GM18909 (cell line): ENCODE measurements at regions not wholly inside any gene's neighbourhood (a gene's known extent, or its start where the extent isn't known, plus 50 kb on each side); places are given as distances from the start of the nearest gene placed in this dataset.
"Not testable (repeated sequence)": the region's sequence is repeated elsewhere in the genome, so short reads cannot be mapped to it uniquely, and the experiment has no call there.

ENCODE experiments used
- ATAC-seq: cut with Tn5 transposase; IDR thresholded peaks from one replicate; pipeline ENCODE4 v1.9.1; 2021; ENCODE audit warnings: mild to moderate bottlenecking; ENCODE audit not compliant: unreplicated experiment, poor library complexity

DNA sequence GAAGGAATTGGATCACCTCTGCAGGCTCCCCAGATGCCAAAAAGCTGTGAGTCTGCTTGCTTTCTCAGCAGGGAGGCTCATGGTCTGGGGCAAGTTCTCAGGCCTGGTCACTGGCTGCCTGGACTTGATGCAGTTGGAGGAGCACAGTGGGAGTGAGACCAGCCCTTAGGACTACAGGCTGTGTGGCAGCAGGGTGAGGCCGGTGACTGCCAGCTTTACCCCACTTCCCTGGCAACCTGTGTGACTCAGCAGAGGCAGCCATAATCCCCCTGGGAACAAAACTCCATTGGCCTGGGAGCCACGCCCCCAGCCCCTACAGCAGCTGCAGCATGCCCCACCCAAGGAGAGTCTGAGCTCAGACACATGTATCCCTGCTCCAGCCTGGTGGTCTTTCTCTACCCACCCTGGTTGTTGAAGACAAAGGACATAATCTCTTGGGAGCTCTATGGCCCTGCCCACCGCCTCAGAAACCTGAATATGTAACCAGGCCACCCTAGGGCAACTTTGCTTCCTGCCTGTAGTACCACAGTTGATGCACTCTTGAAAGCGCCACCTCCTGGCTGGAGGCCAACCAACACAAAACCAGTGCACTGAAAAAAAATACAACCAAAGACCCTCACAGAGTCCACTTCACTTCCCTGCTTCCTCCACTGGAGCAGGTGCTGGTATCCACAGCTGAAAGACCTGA, 106.8 kb upstream of the SPATS2L start:
- ATAC-seq = no peak

DNA sequence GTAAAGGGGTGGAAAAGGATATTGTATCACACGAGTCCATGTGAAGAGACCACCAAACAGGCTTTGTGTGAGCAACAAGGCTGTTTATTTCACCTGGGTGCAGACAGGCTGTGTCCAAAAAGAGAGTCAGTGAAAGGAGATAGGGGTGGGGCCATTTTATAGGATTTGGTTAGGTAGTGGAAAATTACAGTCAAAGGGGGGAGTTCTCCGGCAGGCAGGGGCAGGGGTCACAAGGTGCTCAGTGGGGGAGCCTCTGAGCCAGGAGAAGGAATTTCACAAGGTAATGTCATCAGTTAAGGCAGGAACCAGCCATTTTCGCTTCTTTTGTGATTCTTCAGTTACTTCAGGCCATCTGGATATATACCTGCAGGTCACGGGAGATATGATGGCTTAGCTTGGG, 104.7 kb upstream of the SPATS2L start:
- ATAC-seq = not testable (repeated sequence)

DNA sequence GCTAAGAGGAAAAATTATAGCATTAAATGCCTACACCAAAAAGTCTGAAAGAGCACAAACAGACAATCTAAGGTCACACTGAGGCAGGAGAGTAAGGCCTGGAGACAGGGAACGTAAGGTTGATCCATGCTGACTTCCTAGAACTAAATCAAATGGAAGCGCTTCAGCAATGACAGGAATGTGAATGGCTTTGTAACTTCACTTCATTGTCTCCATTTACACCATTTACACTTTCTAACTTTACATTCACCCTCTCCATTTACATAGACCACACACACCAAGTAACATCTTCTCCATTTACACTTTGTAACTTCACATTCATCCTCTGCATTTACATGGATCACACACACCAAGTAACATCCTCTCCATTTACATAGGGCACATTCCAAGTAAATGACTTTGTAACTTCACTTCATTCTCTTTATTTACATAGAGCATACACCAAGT, 103.1 kb upstream of the SPATS2L start:
- ATAC-seq = no peak

DNA sequence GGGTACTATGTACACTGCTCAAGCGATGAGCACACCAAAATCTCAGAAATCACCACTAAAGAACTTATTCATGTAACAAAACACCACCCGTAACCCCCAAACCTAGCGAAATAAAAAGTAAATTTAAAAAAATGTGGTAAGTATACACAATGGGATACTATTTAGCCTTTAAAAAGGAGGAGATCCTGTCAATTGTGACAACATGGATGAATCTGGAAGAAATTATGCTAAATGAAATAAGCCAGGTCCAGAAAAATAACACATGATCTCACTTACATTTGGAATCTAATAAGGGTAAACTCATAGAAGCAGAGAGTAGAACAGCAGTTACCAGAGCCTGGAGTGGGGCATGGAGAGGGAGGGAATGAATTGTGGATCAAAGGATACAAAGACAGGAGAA, 98.5 kb upstream of the SPATS2L start:
- no peak for ATAC-seq

DNA sequence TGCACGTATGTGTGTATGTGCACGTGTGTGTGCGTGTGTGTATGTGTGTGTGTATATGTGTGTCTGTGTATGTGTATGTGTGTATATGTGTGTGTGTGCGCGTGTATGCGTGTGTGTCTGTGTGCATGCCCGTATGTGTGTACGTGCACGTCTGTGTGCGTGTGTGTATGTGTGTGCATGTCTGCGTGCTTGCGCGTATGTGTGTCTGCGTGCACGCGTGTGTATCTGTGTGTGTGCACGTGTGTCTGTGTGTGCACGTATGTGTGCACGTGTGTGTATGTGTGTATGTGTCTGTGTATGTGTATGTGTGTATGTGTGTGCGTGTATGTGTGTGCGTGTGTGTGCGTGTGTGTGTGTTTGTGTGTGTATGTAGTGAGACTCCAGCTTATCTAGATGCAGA, 97.5 kb upstream of the SPATS2L start:
- no peak for ATAC-seq

DNA sequence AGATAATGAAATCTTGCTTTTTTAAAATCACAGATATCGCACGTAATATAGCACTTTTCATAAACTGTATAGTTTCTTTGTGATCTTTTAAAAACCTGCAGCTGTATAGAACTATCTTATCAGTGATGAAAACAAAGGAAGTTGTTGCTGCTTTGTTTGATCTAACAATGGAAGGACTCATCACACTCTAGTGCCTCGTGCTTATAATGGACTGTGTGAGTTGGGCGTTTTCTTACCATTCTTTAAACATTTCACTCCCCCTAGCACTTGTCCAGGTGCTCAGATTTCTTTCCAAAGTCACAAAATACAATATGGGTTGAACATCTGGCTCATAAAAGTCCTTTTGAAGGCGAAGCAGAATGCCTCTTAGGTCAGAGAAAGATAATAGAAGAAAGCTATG, 94.8 kb upstream of the SPATS2L start:
- no peak for ATAC-seq

DNA sequence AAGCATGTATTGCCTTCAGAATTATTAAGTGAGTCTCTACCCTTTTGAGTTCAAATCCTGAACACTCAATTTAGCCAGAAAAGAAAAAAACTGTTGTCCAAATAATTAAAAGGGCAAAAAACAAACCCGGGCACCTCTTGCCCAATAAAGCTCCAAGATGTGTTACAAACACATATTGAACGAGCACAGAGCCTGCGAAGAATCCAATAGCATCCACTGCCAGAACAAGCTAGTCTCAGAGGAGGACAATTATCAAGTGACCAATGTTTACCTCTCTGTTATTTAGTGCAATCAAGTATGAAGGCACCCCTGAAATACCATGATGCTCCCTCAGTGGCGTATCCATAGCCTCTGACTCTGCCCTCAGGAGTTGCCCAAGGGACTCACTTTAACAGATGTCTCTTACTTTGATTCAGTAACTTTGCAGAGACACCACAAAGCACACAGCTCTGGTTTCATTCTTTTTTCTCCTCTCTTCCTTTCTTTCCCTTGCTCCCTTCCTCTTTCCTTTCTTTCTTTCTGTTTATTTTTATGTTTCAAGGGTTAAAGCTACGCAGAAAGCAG, 93.5 kb upstream of the SPATS2L start:
- ATAC-seq = no peak

DNA sequence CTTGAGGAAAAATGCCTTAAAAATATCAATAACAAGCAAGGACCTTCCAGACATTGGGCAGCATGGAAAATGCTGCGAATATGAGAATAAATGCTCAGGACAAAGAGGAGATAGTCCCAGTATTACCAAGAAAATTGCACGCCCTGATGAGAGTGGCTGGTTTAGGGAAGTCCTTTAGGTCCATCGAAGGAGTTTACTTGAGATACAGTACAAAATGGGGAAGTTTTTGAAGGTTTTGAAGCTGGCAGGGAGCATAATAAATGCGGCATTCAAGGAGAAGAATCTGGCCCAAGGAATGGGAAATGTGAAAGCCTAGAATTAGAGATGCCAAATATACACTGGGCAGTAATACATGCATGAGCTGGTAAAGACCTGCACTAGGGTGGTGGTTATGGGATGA, 90.2 kb upstream of the SPATS2L start:
- no peak for ATAC-seq

DNA sequence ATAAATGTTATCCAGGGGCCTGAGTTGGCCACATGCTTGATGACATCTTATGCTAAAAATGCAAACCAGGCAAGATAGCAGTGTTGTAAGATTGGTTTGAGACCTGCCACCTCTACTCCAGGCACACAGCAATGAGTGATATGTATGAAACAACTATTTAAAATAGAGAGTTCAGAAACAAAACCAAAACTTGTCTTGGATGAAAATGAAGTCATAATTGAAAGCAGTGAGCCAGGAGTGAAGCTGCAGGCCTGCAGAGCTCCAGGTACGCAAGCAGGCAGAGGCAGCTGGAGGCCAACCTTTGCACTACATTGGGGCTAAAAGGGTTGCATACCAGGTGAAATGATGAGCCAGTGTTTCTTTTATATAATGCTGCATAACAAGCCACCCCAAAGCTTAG, 89.2 kb upstream of the SPATS2L start:
- ATAC-seq = no peak

DNA sequence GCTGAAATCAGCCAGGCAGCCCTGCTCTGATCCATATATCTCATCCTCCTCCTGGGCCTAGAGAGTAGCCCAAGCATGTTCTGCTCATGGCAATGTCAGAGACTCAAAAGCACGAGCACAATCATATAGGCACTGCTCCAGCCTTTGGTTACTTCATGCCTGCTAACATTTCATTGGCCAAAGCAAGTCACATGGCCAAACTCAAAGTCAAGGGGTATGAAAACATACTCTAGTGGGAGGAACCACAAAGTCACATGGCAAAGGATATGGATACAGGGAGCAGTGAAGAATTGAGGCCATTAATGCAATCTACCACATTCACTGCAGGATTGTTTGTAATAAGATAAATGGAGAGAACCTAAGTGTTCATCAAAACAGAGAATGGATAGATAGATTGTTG, 87.8 kb upstream of the SPATS2L start:
- no peak for ATAC-seq

DNA sequence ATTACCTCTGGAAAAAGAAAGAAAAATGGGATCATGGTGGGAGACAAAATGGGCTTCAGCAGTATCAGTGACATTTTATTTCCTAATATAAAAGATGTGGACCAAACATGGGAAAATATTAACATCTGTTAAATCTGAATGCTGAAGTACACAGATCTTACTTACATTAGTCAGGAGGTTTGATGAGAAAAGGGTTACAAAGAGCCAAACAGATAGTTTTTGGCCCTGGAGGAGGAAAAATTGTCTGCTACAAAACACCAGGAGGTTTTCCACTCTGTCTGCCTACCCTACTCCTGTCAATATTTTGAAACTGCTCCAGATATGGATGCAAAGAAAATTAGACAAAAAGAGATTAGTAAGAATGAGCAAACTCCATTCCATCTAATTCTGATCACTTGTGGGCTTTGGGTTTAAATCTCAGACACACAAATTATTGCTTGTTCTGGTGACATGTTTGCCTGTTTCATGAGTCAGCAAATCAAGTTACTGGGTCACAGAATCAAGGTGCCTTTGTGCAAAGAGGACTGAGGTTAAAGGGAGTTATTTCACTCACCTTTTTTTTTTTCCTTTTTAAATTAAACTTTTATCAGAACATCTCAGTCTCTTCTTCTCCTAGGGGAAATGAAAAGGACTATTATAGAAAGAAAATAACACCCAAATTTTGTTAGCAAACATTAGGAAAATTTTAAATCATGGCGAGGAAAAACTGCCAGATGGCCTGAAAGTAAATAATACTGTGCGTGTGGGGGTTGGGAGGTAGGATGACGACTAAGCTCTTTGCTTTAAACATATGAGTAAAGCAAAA, 87.0 kb upstream of the SPATS2L start:
- no peak for ATAC-seq

DNA sequence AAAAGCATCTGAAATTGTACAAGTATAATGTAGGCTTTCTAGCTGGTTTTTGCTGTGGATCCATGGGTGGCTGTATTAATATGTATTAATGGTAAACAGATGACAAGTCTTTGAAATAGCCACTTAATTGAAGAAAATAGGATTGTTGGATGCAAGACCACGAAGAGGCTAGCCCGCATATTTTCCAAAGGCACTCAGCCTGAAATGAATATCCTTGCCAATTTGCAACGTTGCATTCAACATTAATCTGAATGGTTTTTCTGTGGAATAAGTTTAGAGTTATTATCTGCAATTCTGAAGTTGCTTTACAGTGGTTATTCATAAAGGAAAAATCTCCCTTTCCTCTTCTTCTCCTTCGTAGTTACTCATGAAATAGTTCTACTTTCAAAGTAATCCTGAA, 86.2 kb upstream of the SPATS2L start:
- ATAC-seq = no peak

DNA sequence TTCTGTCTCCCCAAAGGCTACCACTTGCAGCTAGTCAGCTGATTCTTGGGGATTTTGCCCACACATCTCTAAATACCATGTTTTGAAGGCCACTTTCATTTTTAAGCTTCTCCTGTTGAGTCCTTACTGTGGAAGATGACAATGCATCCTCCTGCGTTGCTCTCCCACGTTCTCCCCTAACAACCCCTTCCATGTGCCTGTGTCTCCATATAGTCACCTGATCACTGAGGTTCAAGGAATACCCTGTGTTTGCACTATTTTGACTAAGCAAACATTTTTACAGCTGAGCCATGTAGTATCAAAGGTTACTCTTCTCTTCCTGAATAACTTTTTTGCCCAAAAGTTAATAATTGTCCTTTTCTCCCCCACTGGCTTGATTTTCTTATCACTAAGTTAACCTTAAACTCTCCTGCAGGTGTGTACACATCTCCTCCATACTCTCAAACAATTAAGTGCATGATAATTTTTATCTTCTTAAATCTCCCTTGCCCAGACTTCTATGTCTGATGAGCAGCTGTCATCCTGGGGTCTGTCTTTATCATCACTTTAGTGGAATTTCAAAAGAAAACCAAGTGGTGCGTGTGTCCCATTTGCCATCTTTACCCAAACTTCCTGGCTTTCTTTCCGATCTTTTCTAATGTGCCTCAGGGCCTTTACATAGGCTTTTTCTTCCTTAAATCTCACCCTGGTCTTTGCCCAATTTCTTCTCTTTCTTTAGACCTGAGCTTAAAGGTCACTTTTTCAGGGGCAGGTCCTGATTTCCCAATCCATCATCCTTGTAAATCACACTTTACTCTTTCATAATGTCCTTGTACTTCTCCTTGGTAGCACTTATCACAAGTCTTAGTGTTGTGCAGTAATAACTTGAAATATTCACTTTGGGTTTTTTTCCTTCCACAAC, 85.2 kb upstream of the SPATS2L start:
- ATAC-seq = no peak

DNA sequence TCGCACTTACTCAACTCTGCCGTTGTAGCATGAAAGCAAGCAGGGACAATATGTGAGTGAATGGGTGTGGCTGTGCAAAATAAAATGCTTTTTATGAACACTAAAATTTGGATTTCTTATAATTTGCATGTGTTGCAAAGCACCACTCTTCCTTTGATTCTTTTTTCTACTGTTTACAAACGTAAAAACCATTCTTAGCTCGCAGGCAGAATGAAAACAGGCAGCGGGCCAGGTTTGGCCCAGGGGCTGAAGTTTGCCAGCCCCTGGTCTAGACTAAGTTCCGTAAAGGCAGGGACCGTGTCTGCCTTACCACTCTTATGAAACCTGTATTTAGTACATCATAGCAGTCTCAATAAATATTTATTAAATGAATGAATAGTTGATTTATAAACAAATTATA, 83.7 kb upstream of the SPATS2L start:
- ATAC-seq = no peak

DNA sequence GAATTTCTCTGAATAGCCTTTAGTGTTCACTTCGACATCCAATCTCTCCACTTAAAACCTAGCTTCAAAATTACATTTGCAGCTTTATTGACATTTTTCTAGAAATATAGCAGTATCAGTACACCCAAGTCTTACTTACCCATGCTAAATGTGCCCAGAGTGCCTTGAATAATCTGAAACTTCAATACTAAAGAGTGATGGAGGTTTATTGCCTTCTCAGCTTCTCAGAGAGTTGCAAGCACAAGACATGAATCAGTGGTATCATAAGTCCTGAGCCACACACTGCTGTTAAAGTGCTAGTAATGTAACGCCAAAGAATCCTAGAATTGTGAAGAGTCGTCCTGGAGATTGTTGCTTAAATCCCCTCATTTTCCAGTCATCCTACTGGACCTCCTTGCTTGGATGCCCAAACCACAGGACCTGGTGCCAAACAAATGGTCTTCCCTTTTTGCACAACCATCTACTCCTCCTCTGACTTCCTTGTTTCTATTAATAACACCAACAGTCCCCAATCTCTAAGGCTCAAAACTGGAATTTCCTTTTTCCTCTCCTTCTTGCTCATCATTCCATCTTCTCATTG, 83.2 kb upstream of the SPATS2L start:
- ATAC-seq = no peak

DNA sequence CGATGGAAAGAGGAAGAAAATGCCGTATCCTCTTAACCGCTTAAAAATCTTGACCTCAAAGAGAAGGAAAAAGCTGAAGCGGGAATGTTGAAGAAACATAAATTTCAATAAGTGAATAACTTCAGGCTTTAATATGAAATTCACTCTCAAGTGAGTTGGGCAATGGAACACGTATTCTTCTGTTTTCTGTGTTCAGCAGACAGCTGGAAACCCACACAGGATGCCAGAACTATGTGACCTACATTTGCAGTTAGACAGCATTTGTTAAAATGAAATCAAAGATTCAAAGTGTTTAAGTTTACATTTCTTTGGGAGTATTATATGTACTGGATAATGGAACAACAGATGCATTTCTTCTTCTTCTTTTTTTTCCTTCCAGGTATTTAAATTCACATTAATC, 80.5 kb upstream of the SPATS2L start:
- no peak for ATAC-seq

DNA sequence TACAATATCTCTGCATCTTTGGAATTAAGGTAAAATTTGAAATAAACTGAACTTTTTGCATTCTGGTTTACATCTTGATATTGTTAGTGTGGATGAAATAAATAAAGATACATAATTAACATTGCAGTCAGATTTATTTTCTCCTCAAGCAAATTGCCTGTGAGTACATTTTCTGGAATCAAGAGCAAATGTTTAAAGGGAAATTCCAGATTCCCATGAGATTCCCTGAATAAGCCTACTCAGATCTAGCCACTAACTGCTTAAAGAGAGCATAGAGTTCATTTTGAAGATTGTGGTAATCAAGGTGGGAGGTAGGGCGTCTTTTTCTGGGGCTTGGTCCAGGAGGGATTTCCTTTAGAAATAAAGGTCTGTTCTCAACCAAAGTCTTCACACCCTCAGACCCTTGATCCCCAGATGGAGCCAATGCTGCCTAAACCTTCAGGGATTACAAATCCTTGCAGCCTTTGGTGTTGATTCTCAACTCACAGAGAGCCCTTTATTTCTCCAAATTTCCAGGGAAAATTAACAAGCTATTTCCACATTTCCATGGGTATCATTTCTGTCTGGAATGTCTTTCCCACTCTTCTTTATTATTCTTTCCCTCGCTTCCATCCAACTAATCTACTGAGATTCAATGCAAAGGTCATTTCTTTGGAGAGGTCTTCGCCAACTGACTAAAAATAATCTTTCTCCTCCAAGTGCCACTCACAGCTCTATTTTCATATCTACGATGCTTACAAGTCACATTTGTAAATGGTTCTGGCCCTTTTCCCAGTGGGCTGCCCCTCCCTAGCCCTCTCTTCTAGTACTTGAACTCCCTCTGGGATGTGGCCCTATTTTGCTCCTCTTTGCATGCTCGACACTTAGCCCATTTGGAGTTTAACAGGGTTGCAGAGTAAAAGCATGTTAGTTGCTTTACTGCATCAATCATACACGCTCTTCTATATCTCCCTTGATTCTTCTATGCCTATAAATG, 79.8 kb upstream of the SPATS2L start:
- no peak for ATAC-seq

DNA sequence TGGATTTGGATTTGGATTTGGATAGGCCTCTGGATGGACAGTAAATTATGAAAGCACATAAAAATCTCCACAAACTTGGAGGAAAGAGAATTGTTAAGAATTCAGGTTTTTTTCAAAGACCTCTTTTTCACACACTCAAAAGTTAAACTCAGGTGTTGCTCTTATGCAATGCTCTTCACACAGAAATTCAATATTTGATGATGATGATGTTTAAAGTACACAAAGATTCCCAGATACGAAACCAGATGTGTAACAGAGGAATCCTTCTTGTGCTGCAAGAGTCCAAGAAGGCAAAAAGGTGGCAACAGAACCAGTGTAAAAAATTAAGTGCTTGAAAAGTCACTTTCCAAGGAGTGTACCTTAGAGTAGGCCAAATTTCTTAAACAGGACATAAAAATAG, 75.8 kb upstream of the SPATS2L start:
- no peak for ATAC-seq

DNA sequence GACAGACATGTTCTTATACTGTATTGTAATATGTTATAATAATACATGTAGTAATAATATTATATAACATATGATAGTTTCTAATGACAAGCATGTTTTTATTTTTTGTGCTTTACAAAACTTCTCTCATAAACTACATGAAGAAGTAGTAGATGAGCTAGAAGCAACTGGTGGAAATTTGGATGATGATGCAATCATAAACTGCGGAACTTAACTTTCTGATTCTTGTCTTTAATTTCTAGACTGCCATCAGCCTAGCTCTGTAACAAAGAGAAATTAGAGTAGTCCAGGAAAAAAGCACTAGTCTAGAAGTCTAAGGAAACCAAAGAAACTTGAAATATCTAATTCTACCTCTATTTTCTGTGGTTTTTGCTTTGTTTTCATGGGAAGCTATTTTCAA, 71.0 kb upstream of the SPATS2L start:
- no peak for ATAC-seq
